ENCODE measurements at regions not wholly inside any gene's neighbourhood (a gene's known extent, or its start where the extent isn't known, plus 50 kb on each side); places are given as distances from the start of the nearest gene placed in this dataset.

DNA sequence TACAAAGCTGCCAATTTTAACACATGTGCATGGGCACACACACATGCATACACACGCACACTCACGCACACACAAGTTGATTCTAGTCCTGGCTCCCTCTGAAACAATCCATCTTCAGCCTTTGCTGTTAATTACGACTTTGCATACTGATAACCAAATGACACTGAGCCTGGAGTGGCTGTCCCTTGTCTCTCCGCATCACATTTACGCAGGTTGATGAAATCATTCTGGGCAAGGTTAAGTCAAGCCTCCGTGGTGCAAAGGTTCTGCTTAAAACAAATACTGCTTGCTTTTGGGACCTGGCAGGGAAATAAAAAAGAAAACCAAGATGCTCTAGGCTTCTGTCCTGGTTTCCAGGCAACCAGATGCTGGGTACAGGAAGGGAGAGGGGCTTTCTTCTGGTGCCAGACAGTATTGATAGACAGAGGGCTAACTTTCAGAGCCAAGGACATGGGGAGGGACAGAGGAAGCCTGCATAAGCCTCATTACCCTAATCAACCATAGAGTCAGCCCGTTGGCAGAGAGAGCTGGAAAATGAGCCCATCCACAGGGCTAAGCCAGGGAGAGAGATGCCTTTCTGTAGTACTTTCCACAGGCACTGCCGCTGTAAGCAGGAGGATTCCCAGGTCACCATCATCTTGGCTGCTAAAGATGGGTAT lies 233.0 kb downstream of the WDR11 start:
- no peak for DNase-seq
- Histone ChIP-seq H3K27me3 (ENCODE audit: control insufficient read depth, insufficient read depth, low read length) (no peaks in the 10 kb centered on the region), H3K4me3 (ENCODE audit: insufficient read depth, low read depth, low read length) (no peak overlapping the region), H3K36me3 (replicated peaks; ENCODE audit: control insufficient read depth, insufficient read depth, low read length) (no peaks in the 10 kb centered on the region)

DNA sequence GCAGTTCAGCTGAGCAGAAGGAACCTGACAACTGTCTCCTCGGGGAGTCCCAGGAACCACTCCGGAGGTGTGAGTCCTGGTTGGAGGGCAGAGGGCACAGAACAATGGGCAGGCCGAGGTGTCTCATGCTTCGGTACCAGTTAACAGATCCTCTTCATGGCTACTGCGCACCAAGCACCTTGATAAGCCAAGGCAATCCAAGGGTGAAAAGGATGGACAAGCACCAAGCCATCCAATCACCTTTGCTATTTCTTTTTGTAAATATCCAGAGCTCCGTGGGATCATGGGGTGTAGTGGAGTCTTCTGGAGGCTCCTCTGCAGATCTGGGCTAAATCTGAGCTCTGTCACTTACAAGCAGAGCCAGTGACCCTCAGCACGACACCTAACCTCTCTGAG lies 233.5 kb downstream of the WDR11 start:
- H3K4me3 ChIP-seq (ENCODE audit: insufficient read depth, low read depth, low read length) = no peak overlapping the region
- no peaks in the 10 kb centered on the region for H3K36me3 ChIP-seq (replicated peaks; ENCODE audit: control insufficient read depth, insufficient read depth, low read length)
- no peaks in the 10 kb centered on the region for H3K27me3 ChIP-seq (ENCODE audit: control insufficient read depth, insufficient read depth, low read length)
- no peak for DNase-seq

DNA sequence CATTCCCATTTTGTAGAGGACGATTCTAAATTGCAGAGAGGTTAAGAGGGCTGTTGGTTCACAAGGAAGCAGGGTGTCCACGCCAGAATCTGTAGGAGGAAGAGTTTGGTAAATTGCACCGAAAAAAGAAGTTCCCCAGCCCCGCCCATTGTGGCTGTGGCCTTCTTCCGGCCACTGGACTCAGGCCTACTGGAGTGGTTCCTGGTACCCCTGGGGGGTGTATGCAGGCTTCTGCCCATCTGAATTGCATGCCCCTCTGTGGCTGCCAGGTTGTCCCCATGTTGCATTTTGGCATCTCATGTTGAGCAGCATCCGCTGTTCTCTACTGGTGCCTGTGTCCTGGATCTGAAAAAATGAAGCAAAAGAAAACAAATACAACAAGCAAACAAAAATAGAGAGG lies 234.2 kb downstream of the WDR11 start:
- Histone ChIP-seq H3K4me3 (ENCODE audit: insufficient read depth, low read depth, low read length) (no peak overlapping the region), H3K27me3 (ENCODE audit: control insufficient read depth, insufficient read depth, low read length) (no peaks in the 10 kb centered on the region), H3K36me3 (replicated peaks; ENCODE audit: control insufficient read depth, insufficient read depth, low read length) (no peaks in the 10 kb centered on the region)
- DNase-seq = no peak

DNA sequence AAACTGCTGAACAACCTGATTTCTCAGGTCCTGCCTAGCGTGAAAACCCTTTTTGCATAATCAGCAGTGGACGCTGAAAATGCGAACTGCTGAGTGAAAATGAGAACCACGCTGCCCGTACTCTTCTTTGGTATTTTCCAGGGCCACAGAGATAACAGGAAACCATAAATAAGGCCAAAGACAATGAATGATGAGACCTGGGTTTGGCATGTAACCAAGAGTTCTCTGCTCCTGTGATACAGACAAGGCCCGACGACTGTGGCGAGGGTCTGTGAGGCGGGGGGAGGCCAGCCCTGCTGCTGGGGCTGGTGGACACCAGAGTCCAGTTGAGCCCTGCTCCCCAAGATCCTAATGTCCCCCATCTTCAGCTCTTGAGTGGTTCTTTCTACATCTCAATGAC lies 236.0 kb downstream of the WDR11 start:
- H3K4me3 ChIP-seq (ENCODE audit: insufficient read depth, low read depth, low read length) = no peak overlapping the region
- no peaks in the 10 kb centered on the region for H3K36me3 ChIP-seq (replicated peaks; ENCODE audit: control insufficient read depth, insufficient read depth, low read length)
- H3K27me3 ChIP-seq (ENCODE audit: control insufficient read depth, insufficient read depth, low read length) = no peaks in the 10 kb centered on the region
- DNase-seq = no peak

DNA sequence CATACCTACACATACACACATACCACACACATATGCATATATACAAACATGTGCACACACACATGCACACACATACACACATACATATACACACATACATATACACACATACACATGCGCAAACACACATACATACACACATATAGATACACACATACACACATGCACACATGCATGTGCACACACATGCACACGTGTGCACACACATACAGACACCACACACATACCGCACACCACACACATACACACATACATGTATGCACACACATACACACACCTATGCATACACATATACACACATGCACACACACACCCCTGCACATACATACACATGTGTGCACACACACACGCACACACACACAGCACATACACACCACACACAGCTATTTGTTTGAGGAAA lies 236.5 kb downstream of the WDR11 start:
- DNase-seq = no peak
- Histone ChIP-seq H3K27me3 (ENCODE audit: control insufficient read depth, insufficient read depth, low read length) (no peaks in the 10 kb centered on the region), H3K36me3 (replicated peaks; ENCODE audit: control insufficient read depth, insufficient read depth, low read length) (no peaks in the 10 kb centered on the region), H3K4me3 (ENCODE audit: insufficient read depth, low read depth, low read length) (no peak overlapping the region)

DNA sequence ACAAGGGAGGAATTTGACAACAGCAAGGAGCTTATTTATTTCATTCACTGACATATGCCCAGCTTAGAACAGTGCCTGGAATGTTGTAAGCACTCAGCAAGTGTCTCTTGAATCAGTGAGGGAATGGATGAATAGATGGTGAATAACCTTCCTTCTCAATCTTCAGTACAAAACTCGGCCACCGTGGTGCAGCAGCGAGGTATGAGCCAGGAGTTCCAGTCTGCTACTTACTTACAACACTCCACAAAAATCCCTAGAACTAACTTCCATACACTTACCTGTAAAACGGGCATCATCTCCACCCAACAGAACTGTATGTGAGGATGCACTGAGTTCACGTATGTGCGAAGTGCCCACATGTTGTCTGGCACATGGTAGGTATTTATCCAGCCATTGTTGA lies 237.4 kb downstream of the WDR11 start:
- Histone ChIP-seq H3K4me3 (ENCODE audit: insufficient read depth, low read depth, low read length) (no peak overlapping the region), H3K27me3 (ENCODE audit: control insufficient read depth, insufficient read depth, low read length) (no peaks in the 10 kb centered on the region), H3K36me3 (replicated peaks; ENCODE audit: control insufficient read depth, insufficient read depth, low read length) (no peaks in the 10 kb centered on the region)
- peak; percentile 68 for DNase-seq

DNA sequence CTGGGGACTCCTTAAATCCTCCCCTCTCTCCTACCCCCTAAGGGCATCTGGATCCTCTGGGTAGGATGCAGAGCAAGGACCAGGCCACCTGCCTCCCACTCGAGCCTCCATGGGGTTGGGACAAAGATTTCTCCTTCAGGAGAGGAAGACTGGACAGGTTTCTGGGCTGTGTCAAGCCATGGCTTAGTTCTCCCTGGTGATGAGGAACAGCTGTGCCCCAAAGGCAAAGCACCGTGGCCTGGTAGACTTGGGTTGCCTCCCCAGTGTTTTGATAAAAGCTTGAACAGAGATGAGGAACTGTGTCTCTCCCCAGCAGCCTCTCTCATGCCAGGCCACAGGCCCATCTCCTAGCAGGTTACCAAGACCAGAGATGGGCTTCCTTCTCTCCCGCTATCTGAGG lies 238.3 kb downstream of the WDR11 start:
- DNase-seq = no peak
- H3K27me3 ChIP-seq (ENCODE audit: control insufficient read depth, insufficient read depth, low read length) = no peaks in the 10 kb centered on the region
- no peaks in the 10 kb centered on the region for H3K36me3 ChIP-seq (replicated peaks; ENCODE audit: control insufficient read depth, insufficient read depth, low read length)
- H3K4me3 ChIP-seq (ENCODE audit: insufficient read depth, low read depth, low read length) = no peak overlapping the region

DNA sequence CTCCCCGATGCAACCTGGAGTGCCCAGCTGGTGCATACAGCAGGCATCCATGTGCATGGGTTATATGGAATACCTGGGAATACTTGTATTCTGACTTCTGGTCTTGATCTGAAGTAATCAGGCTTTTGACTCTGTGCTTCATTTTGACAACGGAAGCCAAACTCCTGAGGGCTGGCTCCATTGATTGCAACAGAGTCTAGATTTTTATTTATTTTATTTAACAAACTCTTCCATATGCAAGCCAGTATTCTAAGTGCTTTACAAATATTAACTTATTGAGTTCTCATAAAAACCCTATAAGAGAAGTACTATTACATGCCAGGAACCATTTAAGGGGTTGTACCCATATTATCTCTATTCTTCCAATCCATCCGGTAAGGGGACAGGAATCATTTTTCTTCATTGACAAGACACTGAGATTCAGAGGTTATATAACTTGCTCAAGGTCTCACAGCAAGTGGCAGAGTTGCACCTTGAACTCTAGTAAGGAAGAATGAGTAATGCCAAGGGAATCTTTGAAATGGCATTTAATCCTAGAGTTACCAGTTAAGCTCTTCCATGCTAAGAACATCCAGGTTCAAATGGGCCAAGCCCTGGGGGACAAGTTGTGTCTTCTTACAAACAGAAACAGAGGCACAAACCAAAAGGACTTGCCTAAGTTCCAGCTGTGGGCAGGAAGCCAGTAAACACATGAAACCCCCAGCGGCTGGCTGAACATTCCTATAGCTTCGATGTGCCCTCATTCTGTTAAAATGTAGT lies 241.0 kb downstream of the WDR11 start:
- no peak overlapping the region for H3K4me3 ChIP-seq (ENCODE audit: insufficient read depth, low read depth, low read length)
- H3K36me3 ChIP-seq (replicated peaks; ENCODE audit: control insufficient read depth, insufficient read depth, low read length) = no peaks in the 10 kb centered on the region
- H3K27me3 ChIP-seq (ENCODE audit: control insufficient read depth, insufficient read depth, low read length) = no peaks in the 10 kb centered on the region
- DNase-seq = no peak

DNA sequence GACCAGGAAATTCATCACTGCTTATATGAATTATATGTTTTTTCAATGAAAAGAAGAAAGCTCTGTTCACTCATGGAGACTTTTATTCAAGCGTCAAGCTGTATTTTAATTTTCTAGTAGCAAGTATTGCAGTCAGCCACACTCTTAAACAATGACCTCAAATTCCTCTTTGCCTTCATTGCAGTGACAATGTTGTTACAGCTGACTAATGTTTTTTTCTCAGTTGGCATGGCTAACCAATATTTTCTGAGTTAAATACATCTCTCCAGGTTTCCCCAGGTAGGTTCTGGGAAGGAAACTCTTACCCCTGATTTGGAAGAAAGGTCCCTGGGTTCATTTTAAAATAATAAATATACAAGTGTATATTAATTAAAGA lies 241.5 kb downstream of the WDR11 start:
- no peak for DNase-seq
- Histone ChIP-seq H3K27me3 (ENCODE audit: control insufficient read depth, insufficient read depth, low read length) (no peaks in the 10 kb centered on the region), H3K36me3 (replicated peaks; ENCODE audit: control insufficient read depth, insufficient read depth, low read length) (no peaks in the 10 kb centered on the region), H3K4me3 (ENCODE audit: insufficient read depth, low read depth, low read length) (no peak overlapping the region)

DNA sequence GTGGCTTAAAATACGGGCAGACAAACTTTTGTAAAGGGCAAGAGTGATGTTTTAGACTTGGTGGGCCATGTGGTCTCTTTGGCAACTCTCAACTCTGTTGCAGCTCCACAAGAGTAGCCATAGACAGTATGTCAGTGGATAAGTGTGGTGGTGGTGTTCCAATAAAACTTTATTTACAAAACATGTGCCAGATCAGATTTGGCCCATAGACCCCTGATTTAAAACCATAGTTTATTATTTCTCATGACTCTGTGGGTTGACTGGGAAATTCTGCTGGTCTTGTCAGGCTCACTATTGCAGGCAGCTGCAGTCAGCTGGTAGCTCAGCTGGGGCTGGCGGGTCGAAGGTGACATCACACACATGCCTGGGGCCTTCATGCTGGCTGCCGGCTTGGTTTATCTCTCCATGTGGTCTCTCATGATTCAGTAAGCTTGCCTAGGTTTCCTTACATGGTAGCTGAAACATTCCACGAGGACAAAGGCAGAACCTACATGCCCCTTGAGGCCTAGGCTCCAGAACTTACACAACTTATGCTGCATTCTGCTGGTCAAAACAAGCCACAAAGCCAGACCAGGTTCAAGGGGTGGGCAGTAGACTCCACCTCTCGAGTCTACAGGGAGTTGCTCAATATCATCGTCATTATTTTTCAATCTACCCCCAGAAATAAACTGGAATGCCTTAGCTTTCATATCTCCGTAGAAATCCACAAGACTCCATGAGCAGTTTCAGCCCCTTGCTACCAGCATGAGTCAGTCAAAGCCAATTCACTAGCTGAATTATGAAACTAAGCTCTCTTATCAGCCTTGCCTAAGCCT lies 245.7 kb downstream of the WDR11 start:
- Histone ChIP-seq H3K27me3 (ENCODE audit: control insufficient read depth, insufficient read depth, low read length) (no peaks in the 10 kb centered on the region), H3K36me3 (replicated peaks; ENCODE audit: control insufficient read depth, insufficient read depth, low read length) (no peaks in the 10 kb centered on the region), H3K4me3 (ENCODE audit: insufficient read depth, low read depth, low read length) (no peak overlapping the region)
- DNase-seq = no peak

DNA sequence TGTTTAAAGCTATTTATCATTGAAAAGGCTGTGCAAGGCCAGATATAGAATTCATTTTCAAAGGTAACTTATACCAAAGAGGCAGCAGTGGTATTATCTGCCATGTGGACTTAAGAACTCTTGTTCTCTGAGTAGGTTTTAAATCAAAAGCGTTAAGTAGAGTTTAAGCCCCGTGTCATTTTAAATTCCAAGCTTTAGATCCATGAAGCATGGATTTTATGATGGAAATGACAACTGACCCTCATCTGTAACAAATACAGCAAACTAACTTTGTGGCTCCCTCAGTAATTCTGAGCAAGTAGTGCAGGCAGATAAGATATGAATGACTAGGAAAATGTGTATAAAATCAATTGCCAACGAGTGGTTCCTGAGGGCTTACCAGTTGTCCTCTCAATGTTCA lies 247.0 kb downstream of the WDR11 start:
- H3K4me3 ChIP-seq (ENCODE audit: insufficient read depth, low read depth, low read length) = no peak overlapping the region
- no peaks in the 10 kb centered on the region for H3K27me3 ChIP-seq (ENCODE audit: control insufficient read depth, insufficient read depth, low read length)

DNA sequence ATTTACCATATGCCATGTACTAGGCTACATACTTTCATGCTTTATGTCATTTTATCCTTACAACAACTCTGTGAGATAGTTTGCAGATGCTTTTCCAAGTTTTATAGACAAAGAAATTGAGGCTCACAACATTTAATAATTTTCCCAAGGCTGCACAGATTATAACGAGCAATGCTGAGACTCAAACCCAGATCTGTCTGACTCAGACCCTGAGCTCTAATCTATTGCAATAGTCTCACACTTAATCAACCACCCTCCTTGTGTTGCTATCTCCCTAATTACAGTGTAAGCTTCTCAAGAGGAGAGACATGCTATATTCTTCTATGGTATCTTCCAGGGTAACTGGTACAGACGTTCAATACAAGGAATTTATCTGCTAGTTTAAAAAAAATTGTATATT lies 247.6 kb downstream of the WDR11 start:
- H3K36me3 ChIP-seq (replicated peaks; ENCODE audit: control insufficient read depth, insufficient read depth, low read length) = no peaks in the 10 kb centered on the region
- H3K27me3 ChIP-seq (ENCODE audit: control insufficient read depth, insufficient read depth, low read length) = no peaks in the 10 kb centered on the region
- no peak overlapping the region for H3K4me3 ChIP-seq (ENCODE audit: insufficient read depth, low read depth, low read length)
- no peak for DNase-seq

More for the DNA sequence above, 247.0 kb downstream of the WDR11 start:
- no peaks in the 10 kb centered on the region for H3K36me3 ChIP-seq (replicated peaks; ENCODE audit: control insufficient read depth, insufficient read depth, low read length)
- no peak for DNase-seq

DNA sequence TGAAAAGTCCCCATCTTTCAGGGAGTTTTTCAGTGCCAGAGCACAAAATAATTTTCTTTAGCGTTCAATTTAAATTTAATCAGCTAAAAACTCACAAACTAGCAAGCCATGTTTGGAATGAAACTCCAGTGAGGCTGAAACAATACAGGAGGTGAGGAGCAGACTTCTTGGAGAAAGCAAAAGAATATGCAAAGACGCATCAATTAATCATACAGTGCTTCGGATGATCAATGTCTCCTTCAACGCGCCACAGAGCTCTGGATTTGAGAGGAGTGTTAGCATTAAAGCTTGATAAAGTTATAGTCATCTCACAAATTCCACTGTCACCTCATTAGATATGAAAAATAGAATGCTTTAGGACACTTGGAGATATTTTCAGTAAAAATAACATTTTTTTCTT lies 248.0 kb downstream of the WDR11 start:
- no peak for DNase-seq
- Histone ChIP-seq H3K27me3 (ENCODE audit: control insufficient read depth, insufficient read depth, low read length) (no peaks in the 10 kb centered on the region), H3K4me3 (ENCODE audit: insufficient read depth, low read depth, low read length) (no peak overlapping the region), H3K36me3 (replicated peaks; ENCODE audit: control insufficient read depth, insufficient read depth, low read length) (no peaks in the 10 kb centered on the region)

DNA sequence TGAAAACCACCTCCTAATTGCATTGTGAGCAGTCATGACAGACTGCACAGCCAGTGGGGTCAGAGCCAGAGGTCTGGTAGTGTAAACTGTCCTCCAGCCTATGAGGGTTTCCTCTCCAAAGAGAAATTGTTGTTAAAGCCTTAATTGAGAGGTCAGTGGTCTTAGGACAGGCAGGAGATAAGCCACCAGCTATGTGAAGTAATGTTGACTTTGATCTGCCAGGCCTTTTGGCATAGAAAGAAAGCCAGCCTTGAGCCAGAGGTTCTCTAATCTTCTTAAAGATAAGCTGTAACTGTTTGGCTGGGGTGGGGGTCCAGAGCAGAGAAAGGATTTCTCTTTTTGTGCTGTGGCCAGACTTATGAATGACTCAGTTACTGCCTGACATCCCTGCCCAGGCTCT lies 248.4 kb downstream of the WDR11 start:
- Histone ChIP-seq H3K4me3 (ENCODE audit: insufficient read depth, low read depth, low read length) (no peak overlapping the region), H3K36me3 (replicated peaks; ENCODE audit: control insufficient read depth, insufficient read depth, low read length) (no peaks in the 10 kb centered on the region), H3K27me3 (ENCODE audit: control insufficient read depth, insufficient read depth, low read length) (no peaks in the 10 kb centered on the region)
- no peak for DNase-seq

DNA sequence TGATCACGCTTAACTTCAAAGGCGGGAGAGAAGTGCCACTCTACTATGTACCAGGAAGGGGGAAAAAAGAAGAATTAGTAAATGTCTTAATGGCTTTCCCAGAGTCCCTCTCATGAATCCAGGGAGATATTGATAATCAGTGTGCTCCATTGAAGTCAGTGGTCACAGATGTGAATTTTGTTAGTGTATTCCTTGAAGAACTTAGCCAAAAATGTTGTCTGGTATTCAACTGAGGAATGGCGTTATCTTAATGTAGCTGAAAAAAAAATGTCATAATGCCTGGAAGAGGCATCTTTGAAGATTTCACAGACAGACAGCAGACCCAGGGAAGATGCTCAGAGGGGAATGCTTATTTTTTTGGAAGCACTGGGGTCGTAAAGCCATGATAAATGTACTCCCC lies 250.4 kb downstream of the WDR11 start:
- DNase-seq = no peak
- Histone ChIP-seq H3K36me3 (replicated peaks; ENCODE audit: control insufficient read depth, insufficient read depth, low read length) (no peaks in the 10 kb centered on the region), H3K4me3 (ENCODE audit: insufficient read depth, low read depth, low read length) (no peak overlapping the region), H3K27me3 (ENCODE audit: control insufficient read depth, insufficient read depth, low read length) (no peaks in the 10 kb centered on the region)
